HCT116 (cell line): ENCODE measurements at regions not wholly inside any gene's neighbourhood (a gene's known extent, or its start where the extent isn't known, plus 50 kb on each side); places are given as distances from the start of the nearest gene placed in this dataset.

Source experiments
- ATAC-seq: fragments of 200-7000 bp; cut with Tn5 transposase; 2 replicates; pipeline ENCODE4 v1.9.1; 2020; ENCODE audit warnings: mild to moderate bottlenecking, moderate library complexity
- BruUV-seq: library from RNA; stranded (reverse); fragments of 400-500 nt; replicated peaks from 2 replicates; lab custom pipeline; 2021; lab: Mats Ljungman, UMichigan
- CTCF ChIA-PET: fragments of 300-600 bp; sonication (Branson Sonifier 250); formaldehyde crosslinking; loops from one replicate; lab custom pipeline; 2021; ENCODE audit warnings: antibody characterized with exemption; lab: Charles Lee
- POLR2A ChIA-PET: fragments of 300-600, 350-600 bp; sonication (Branson Sonifier 250); formaldehyde crosslinking; loops from one replicate; lab custom pipeline; 2021; ENCODE audit warnings: antibody characterized with exemption; lab: Charles Lee
- RAD21 ChIA-PET, 2 experiments: fragments of 300-600 bp; sonication (Branson Sonifier 250); formaldehyde crosslinking; loops; one replicate each; lab custom pipeline; 2023; ENCODE audit warnings: low total read pairs in 2 of 2; ENCODE audit not compliant: uncharacterized antibody in 2 of 2, unreplicated experiment in 2 of 2, low non-redundant PET in 1 of 2; lab: Charles Lee
- DNase-seq: peaks from one replicate; pipeline ENCODE4 v3.0.0-alpha.2; 2010; ENCODE audit warnings: low read depth, low spot score
- H2AFZ ChIP-seq: fragments of 200-600 bp; shearing (Covaris generic), sonication (generic); 2 replicates; pipeline ENCODE4 v1.6.1; 2017; ENCODE audit warnings: low read depth, mixed run types, mixed read lengths, antibody characterized with exemption, low read length; ENCODE audit not compliant: poor library complexity, severe bottlenecking
- H3K27ac ChIP-seq: 2 replicates; pipeline ENCODE4 v1.5.1; 2012; ENCODE audit warnings: low read depth, low read length
- H3K27me3 ChIP-seq: fragments of 200-600 bp; sonication (generic); 2 replicates; pipeline ENCODE4 v1.6.1; 2016; ENCODE audit warnings: mixed run types, low read length, mixed read lengths; ENCODE audit not compliant: insufficient read depth
- H3K36me3 ChIP-seq, 2 experiments: fragments of 200-500 bp in 1 of 2; fragments of 200-600 bp in 1 of 2; sonication (Bioruptor generic) in 1 of 2; sonication (generic) in 1 of 2; 2 replicates each; pipeline versions ENCODE4 v1.5.1 to v1.6.1; 2014 to 2016; ENCODE audit warnings: low read length in 2 of 2, inconsistent platforms in 1 of 2, mixed read lengths in 1 of 2, mixed run types in 1 of 2; ENCODE audit not compliant: insufficient read depth in 2 of 2, control insufficient read depth in 1 of 2
- H3K4me1 ChIP-seq, 2 experiments: fragments of 200-600 bp in 1 of 2; sonication (generic) in 1 of 2; 2 replicates each; pipeline versions ENCODE4 v1.5.1 to v1.6.1; 2012 to 2017; ENCODE audit warnings: low read length in 2 of 2, inconsistent platforms in 1 of 2, mild to moderate bottlenecking in 1 of 2, mixed read lengths in 1 of 2, mixed run types in 1 of 2, moderate library complexity in 1 of 2; ENCODE audit not compliant: insufficient read depth in 2 of 2, control insufficient read depth in 1 of 2
- H3K4me2 ChIP-seq: fragments of 200-600 bp; sonication (generic); 2 replicates; pipeline ENCODE4 v1.6.1; 2017; ENCODE audit warnings: mixed run types, low read length, mixed read lengths
- H3K4me3 ChIP-seq, 2 experiments: fragments of 200-600 bp in 1 of 2; sonication (generic) in 1 of 2; replicated peaks in 1 of 2; 2 replicates each; pipeline ENCODE4 v1.5.1; 2011 to 2016; ENCODE audit warnings: low read length in 2 of 2, control low read depth in 1 of 2, low read depth in 1 of 2, mild to moderate bottlenecking in 1 of 2, mixed read lengths in 1 of 2, mixed run types in 1 of 2
- H3K79me2 ChIP-seq: fragments of 200-600 bp; sonication (generic); 2 replicates; pipeline ENCODE4 v1.6.1; 2017; ENCODE audit warnings: mild to moderate bottlenecking, mixed run types, low read length, moderate library complexity, mixed read lengths; ENCODE audit not compliant: insufficient read depth
- H3K9ac ChIP-seq: fragments of 200-600 bp; sonication (generic); 2 replicates; pipeline ENCODE4 v1.6.1; 2016; ENCODE audit warnings: low read length, mixed read lengths
- H3K9me2 ChIP-seq: fragments of 200-600 bp; sonication (generic), shearing (Covaris generic); 2 replicates; pipeline ENCODE4 v1.6.1; 2017; ENCODE audit warnings: mixed run types, mild to moderate bottlenecking, moderate library complexity; ENCODE audit not compliant: insufficient read depth
- H3K9me3 ChIP-seq, 2 experiments: fragments of 200-500 bp in 1 of 2; fragments of 200-600 bp in 1 of 2; sonication (Bioruptor generic) in 1 of 2; sonication (generic) in 1 of 2; 2 replicates each; pipeline ENCODE4 v1.6.1; 2014 to 2017; ENCODE audit warnings: low read length in 2 of 2, mixed read lengths in 2 of 2, inconsistent platforms in 1 of 2, low read depth in 1 of 2, mild to moderate bottlenecking in 1 of 2, mixed run types in 1 of 2, moderate library complexity in 1 of 2; ENCODE audit not compliant: control insufficient read depth in 1 of 2, insufficient read depth in 1 of 2
- H4K20me1 ChIP-seq: fragments of 200-600 bp; sonication (generic), shearing (Covaris generic); 2 replicates; pipeline ENCODE4 v1.6.1; 2017; ENCODE audit warnings: mixed run types, mild to moderate bottlenecking, moderate library complexity; ENCODE audit not compliant: insufficient read depth
- CBX3 ChIP-seq: IDR thresholded peaks from 2 replicates; pipeline ENCODE4 v1.6.1; 2012; ENCODE audit warnings: low read depth
- CEBPB ChIP-seq: IDR thresholded peaks from 2 replicates; pipeline ENCODE4 v1.6.1; 2012; ENCODE audit warnings: low read depth
- EZH2 ChIP-seq: fragments of 200-600 bp; sonication (generic); IDR thresholded peaks from 2 replicates; pipeline ENCODE4 v1.6.1; 2017; ENCODE audit warnings: antibody characterized with exemption, mixed run types
- EZH2phosphoT487 ChIP-seq: fragments of 200-600 bp; IDR thresholded peaks from 2 replicates; pipeline ENCODE4 v1.6.1; 2018; ENCODE audit warnings: antibody characterized with exemption, borderline replicate concordance
- FOSL1 ChIP-seq: IDR thresholded peaks from 2 replicates; pipeline ENCODE4 v1.6.1; 2012; ENCODE audit warnings: low read depth
- JUND ChIP-seq: IDR thresholded peaks from 2 replicates; pipeline ENCODE4 v1.6.1; 2012
- RAD21 ChIP-seq: IDR thresholded peaks from 2 replicates; pipeline ENCODE4 v1.6.1; 2012; ENCODE audit warnings: low read depth, mild to moderate bottlenecking
- SRF ChIP-seq: IDR thresholded peaks from 2 replicates; pipeline ENCODE4 v1.6.1; 2012; ENCODE audit warnings: low read depth
- YY1 ChIP-seq: IDR thresholded peaks from 2 replicates; pipeline ENCODE4 v1.6.1; 2011; ENCODE audit warnings: low read length, low read depth, moderate library complexity, mild to moderate bottlenecking; ENCODE audit not compliant: insufficient replicate concordance; ENCODE audit errors: extremely low read depth
- intact Hi-C: fragments of 100-400 bp; cut with micrococcal nuclease; formaldehyde crosslinking; loops from 2 replicates; pipeline ENCODE4 v1.10.0; 2022

DNA sequence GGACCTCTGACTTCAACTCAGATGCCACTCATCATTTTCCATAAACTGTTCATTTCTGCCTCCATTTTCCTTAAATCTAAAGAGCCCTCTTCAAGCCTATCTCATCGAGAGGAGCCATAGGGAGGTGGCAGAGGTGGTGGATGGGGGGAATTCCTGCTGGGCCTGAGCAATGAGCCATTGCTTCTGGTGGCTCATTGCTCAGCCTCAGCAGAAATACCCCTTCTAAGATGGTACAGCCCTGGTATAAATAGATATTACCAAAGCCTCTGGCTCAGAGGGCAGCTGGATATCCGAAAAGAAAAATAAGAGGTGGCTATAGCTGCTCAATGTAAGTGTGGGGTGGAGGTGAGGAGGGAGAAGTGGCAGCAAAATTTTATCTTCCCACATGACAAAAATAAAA lies 313.5 kb downstream of the CAAP1 start:
- Histone ChIP-seq H3K9ac (no peak overlapping the region), H3K79me2 (no peaks in the 10 kb centered on the region), H4K20me1 (no peaks in the 10 kb centered on the region), H3K4me3 (no peak overlapping the region), H3K4me1 (no peaks in the 10 kb centered on the region), H3K9me2 (no peaks in the 10 kb centered on the region), H3K4me2 (no peak overlapping the region), H3K36me3 (no peaks in the 10 kb centered on the region), H3K27me3 (no peaks in the 10 kb centered on the region), H3K27ac (no peak overlapping the region), H2AFZ (no peak overlapping the region), H3K9me3 (no peaks in the 10 kb centered on the region)
- ChIA-PET POLR2A (no interaction called here), RAD21 (no interaction called here), CTCF (no interaction called here)
- BruUV-seq: no TSS peak
- TF ChIP-seq JUND: no peak
- TF ChIP-seq CBX3: no peak
- DNase-seq (no peak), ATAC-seq (no peak)
- intact Hi-C loops: no loop called here

- no peak overlapping the region for H3K27ac ChIP-seq
- H3K4me3 ChIP-seq: no peak overlapping the region
- no peaks in the 10 kb centered on the region for H3K27me3 ChIP-seq
- no peaks in the 10 kb centered on the region for H3K36me3 ChIP-seq
- TF ChIP-seq RAD21 (no peak), FOSL1 (no peak)
- no peak overlapping the region for H2AFZ ChIP-seq
- no TSS peak for BruUV-seq
- H3K9me2 ChIP-seq: no peaks in the 10 kb centered on the region
- H4K20me1 ChIP-seq: no peaks in the 10 kb centered on the region
- H3K9me3 ChIP-seq: no peaks in the 10 kb centered on the region
- no peaks in the 10 kb centered on the region for H3K79me2 ChIP-seq
- no peak overlapping the region for H3K4me2 ChIP-seq
- ATAC-seq (no peak), DNase-seq (no peak)
- no peak overlapping the region for H3K9ac ChIP-seq
- ChIA-PET RAD21 (no interaction called here), POLR2A (no interaction called here), CTCF (no interaction called here)
- no peaks in the 10 kb centered on the region for H3K4me1 ChIP-seq
- intact Hi-C loops: no loop called here
Observed at GRCh38 chr9:26574898-26575440, 317.6 kb downstream of the CAAP1 start.

GRCh38 chr9:26574256-26574655 lies 318.3 kb downstream of the CAAP1 start:
- BruUV-seq: no TSS peak
- Histone ChIP-seq H3K9me3 (no peaks in the 10 kb centered on the region), H3K36me3 (no peaks in the 10 kb centered on the region), H2AFZ (no peak overlapping the region), H3K4me2 (no peak overlapping the region), H3K27ac (no peak overlapping the region), H3K79me2 (no peaks in the 10 kb centered on the region), H4K20me1 (no peaks in the 10 kb centered on the region), H3K4me3 (no peak overlapping the region), H3K27me3 (no peaks in the 10 kb centered on the region), H3K9ac (no peak overlapping the region), H3K4me1 (no peaks in the 10 kb centered on the region), H3K9me2 (no peaks in the 10 kb centered on the region)
- POLR2A ChIA-PET: no interaction called here
- CTCF ChIA-PET: no interaction called here
- ATAC-seq (no peak), DNase-seq (no peak)
- intact Hi-C loops: no loop called here
- RAD21 ChIA-PET: no interaction called here
- TF ChIP-seq YY1 (no peak), EZH2phosphoT487 (no peak), EZH2 (no peak), CBX3 (no peak), RAD21 (no peak), FOSL1 (no peak), SRF (no peak), CEBPB (no peak)
